Sigmoid colon (tissue), 6 donors: ENCODE measurements at regions not wholly inside any gene's neighbourhood (a gene's known extent, or its start where the extent isn't known, plus 50 kb on each side); places are given as distances from the start of the nearest gene placed in this dataset.

Experiments
- DNase-seq: peaks from one replicate; pipeline ENCODE4 v3.0.0-alpha.2; 2019
- H3K27ac ChIP-seq, 4 donors: fragments of 200-600 bp; sonication (generic); one replicate each; pipeline ENCODE4 v1.5.1; 2016 to 2019; ENCODE audit warnings: mild to moderate bottlenecking in 1 of 4
- H3K27me3 ChIP-seq, 3 donors: fragments of 200-600 bp; sonication (generic); one replicate each; pipeline ENCODE4 v1.5.1; 2019; ENCODE audit warnings: mild to moderate bottlenecking in 1 of 3
- H3K36me3 ChIP-seq, 4 donors: fragments of 200-600 bp; sonication (generic); one replicate each; pipeline ENCODE4 v1.5.1; 2016 to 2019
- H3K4me1 ChIP-seq, 4 donors: fragments of 200-600 bp; sonication (generic); one replicate each; pipeline ENCODE4 v1.5.1; 2017 to 2019
- H3K4me3 ChIP-seq, 4 donors: fragments of 200-600 bp; sonication (generic); one replicate each; pipeline ENCODE4 v1.5.1; 2017 to 2019; ENCODE audit warnings: mild to moderate bottlenecking in 2 of 4, moderate library complexity in 1 of 4
- H3K9me3 ChIP-seq, 4 donors: fragments of 200-600 bp in 3 of 4; sonication (generic) in 3 of 4; one replicate each; pipeline versions ENCODE4 v1.5.1 to v1.6.1; 2013 to 2019
- CTCF ChIP-seq, 4 experiments: fragments of 450-650 bp in 3 of 4; fragments of 200-600 bp in 1 of 4; IDR thresholded peaks; one replicate each; pipeline ENCODE4 v1.5.1; 2016 to 2019; ENCODE audit warnings: antibody characterized with exemption in 4 of 4, mild to moderate bottlenecking in 3 of 4, moderate library complexity in 2 of 4
- EP300 ChIP-seq, 4 donors: sonication (generic); formaldehyde crosslinking; IDR thresholded peaks; one replicate each; pipeline ENCODE4 v1.6.1; 2017; ENCODE audit warnings: antibody characterized with exemption in 4 of 4
- POLR2A ChIP-seq, 2 donors: fragments of 450-650 bp; IDR thresholded peaks; one replicate each; pipeline ENCODE4 v1.6.1; 2016; ENCODE audit warnings: antibody characterized with exemption in 2 of 2, mild to moderate bottlenecking in 2 of 2, moderate library complexity in 2 of 2
- POLR2AphosphoS5 ChIP-seq, 4 donors: sonication (generic); formaldehyde crosslinking; IDR thresholded peaks; one replicate each; pipeline ENCODE4 v1.6.1; 2017; ENCODE audit warnings: antibody characterized with exemption in 4 of 4
- WGBS, 2 donors: extraction: QIAGEN DNeasy Blood & Tissue Kit; methylation state at CpG; one replicate each; pipeline ENCODE4 v1.1.7; 2013; 5-methylcytosine and 5-hydroxymethylcytosine counted together
- intact Hi-C: fragments of 100-400 bp; cut with DNase I; formaldehyde crosslinking; loops from one replicate; pipeline ENCODE4 v1.15.1; 2023
- donor health status: healthy with polysubstance abuse.
- donor health status: healthy.

GRCh38 chr2:120832296-120833070 lies 96.8 kb downstream of the GLI2 start:
- TF ChIP-seq POLR2A (IDR thresholded peaks at IDR 0.05) (no peak), POLR2AphosphoS5 (IDR thresholded peaks at IDR 0.05) (no peak), CTCF (IDR thresholded peaks at IDR 0.05) (no peak), EP300 (IDR thresholded peaks at IDR 0.05) (no peak)
- H3K9me3 ChIP-seq, result no peaks in the 10 kb centered on the region
- DNase-seq, result peak; percentile 48
- no peak overlapping the region for H3K27ac ChIP-seq
- H3K36me3 ChIP-seq, result no peaks in the 10 kb centered on the region
- no peak overlapping the region for H3K4me3 ChIP-seq
- 90 to 91% methylated on average over 11 of the region's 11 CpGs for WGBS, 2 donors
- H3K27me3 ChIP-seq, result no peaks in the 10 kb centered on the region
- peaks cover 0 to 24% (median 17%) of the 10 kb centered on the region in 4 donors for H3K4me1 ChIP-seq
- intact Hi-C loops, result no loop called here

- Histone ChIP-seq H3K27me3 (no peaks in the 10 kb centered on the region), H3K27ac (no peak overlapping the region), H3K4me3 (no peak overlapping the region), H3K9me3 (no peaks in the 10 kb centered on the region), H3K36me3 (no peaks in the 10 kb centered on the region), H3K4me1 (peaks cover 0 to 18% (median 17%) of the 10 kb centered on the region in 4 donors)
- DNase-seq, result peak; percentile 37
- WGBS, 2 donors, result 92 to 94% methylated on average over 3 of the region's 3 CpGs
- intact Hi-C loops, result no loop called here
- no peak for TF ChIP-seq CTCF (IDR thresholded peaks at IDR 0.05)
- TF ChIP-seq POLR2AphosphoS5 (IDR thresholded peaks at IDR 0.05), result no peak
- TF ChIP-seq POLR2A (IDR thresholded peaks at IDR 0.05), result no peak
- no peak for TF ChIP-seq EP300 (IDR thresholded peaks at IDR 0.05)
Observed at GRCh38 chr2:120833127-120833675, 97.5 kb downstream of the GLI2 start.

GRCh38 chr2:120834206-120834605 lies 98.5 kb downstream of the GLI2 start:
- Histone ChIP-seq H3K4me3 (no peak overlapping the region), H3K27ac (no peak overlapping the region), H3K27me3 (no peaks in the 10 kb centered on the region), H3K4me1 (peaks cover 0 to 18% (median 17%) of the 10 kb centered on the region in 4 donors), H3K9me3 (no peaks in the 10 kb centered on the region), H3K36me3 (no peaks in the 10 kb centered on the region)
- TF ChIP-seq POLR2AphosphoS5 (IDR thresholded peaks at IDR 0.05) (no peak), CTCF (IDR thresholded peaks at IDR 0.05) (no peak), EP300 (IDR thresholded peaks at IDR 0.05) (no peak), POLR2A (IDR thresholded peaks at IDR 0.05) (no peak)
- 85 to 89% methylated on average over 3 of the region's 3 CpGs for WGBS, 2 donors
- peak; percentile 11 for DNase-seq
- intact Hi-C loops, result no loop called here

DNA sequence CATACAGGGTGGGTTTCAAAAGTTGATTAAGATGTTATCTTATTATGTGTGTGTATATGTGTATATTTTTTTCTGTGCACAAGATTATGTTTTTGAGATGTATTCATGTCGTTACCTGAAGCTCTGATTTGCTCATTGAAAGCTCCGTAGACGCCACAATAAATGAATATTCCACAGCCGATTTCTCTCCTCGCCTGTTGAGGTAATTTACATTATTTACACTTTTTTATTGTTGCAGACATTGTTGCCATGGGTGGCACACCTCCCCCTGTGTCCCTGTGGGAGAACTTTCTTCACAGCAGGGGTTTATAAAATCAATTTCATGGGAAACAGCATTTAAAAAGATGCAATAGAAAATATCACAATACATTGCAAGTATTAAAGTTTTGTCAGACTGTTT lies 100.6 kb downstream of the GLI2 start:
- Histone ChIP-seq H3K36me3 (no peaks in the 10 kb centered on the region), H3K9me3 (no peaks in the 10 kb centered on the region), H3K27ac (no peak overlapping the region), H3K4me1 (peaks cover 0 to 5% (median 3%) of the 10 kb centered on the region in 4 donors), H3K27me3 (no peaks in the 10 kb centered on the region), H3K4me3 (no peak overlapping the region)
- no peak for DNase-seq
- 24 to 72% methylated on average over 5 of the region's 5 CpGs for WGBS, 2 donors
- TF ChIP-seq POLR2A (IDR thresholded peaks at IDR 0.05), result no peak
- TF ChIP-seq CTCF (IDR thresholded peaks at IDR 0.05), result no peak
- TF ChIP-seq EP300 (IDR thresholded peaks at IDR 0.05), result no peak
- no peak for TF ChIP-seq POLR2AphosphoS5 (IDR thresholded peaks at IDR 0.05)
- intact Hi-C loops, result no loop called here
